ENCODE measurements at regions not wholly inside any gene's neighbourhood (a gene's known extent, or its start where the extent isn't known, plus 50 kb on each side); places are given as distances from the start of the nearest gene placed in this dataset.
"Not testable (repeated sequence)": the region's sequence is repeated elsewhere in the genome, so short reads cannot be mapped to it uniquely, and the experiment has no call there.

DNA sequence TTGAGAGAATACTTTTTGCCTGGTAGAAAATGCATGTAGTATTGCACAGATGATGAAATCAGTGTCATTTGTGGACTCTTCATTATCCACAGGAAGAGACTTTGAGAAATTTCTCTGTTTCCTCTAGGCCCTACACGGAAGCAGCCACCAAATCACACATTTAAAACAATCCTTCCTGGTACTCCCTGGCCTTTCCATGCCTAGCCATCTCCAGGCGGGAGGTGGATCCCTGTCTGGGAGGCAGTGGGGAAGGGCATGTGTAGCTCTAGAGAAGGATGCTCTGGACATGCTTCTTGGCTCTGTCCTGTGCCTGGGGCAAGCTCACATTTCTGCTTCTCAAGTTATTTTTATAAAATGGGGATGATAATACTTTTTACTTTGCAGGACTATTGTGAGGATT, 114.1 kb downstream of the ADAMTS15 start:
- TF ChIP-seq, protein P1, sequence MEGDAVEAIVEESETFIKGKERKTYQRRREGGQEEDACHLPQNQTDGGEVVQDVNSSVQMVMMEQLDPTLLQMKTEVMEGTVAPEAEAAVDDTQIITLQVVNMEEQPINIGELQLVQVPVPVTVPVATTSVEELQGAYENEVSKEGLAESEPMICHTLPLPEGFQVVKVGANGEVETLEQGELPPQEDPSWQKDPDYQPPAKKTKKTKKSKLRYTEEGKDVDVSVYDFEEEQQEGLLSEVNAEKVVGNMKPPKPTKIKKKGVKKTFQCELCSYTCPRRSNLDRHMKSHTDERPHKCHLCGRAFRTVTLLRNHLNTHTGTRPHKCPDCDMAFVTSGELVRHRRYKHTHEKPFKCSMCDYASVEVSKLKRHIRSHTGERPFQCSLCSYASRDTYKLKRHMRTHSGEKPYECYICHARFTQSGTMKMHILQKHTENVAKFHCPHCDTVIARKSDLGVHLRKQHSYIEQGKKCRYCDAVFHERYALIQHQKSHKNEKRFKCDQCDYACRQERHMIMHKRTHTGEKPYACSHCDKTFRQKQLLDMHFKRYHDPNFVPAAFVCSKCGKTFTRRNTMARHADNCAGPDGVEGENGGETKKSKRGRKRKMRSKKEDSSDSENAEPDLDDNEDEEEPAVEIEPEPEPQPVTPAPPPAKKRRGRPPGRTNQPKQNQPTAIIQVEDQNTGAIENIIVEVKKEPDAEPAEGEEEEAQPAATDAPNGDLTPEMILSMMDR (IDR thresholded peaks at IDR 0.05; ENCODE audit: low read depth, low read length) = no peak
- H3K27me3 ChIP-seq (ENCODE audit: insufficient read depth, low read depth, severe bottlenecking) = no peaks in the 10 kb centered on the region
- H3K36me3 ChIP-seq = no peaks in the 10 kb centered on the region
- no peak for DNase-seq
- H3K9me3 ChIP-seq (ENCODE audit: severe bottlenecking) = no peaks in the 10 kb centered on the region
- no peak overlapping the region for H3K4me3 ChIP-seq (ENCODE audit: low read depth, low read length)
- no peak overlapping the region for H3K27ac ChIP-seq

- not testable (repeated sequence) for H3K9me3 ChIP-seq (ENCODE audit: severe bottlenecking); H3K27me3 ChIP-seq (ENCODE audit: insufficient read depth, low read depth, severe bottlenecking); H3K4me3 ChIP-seq (ENCODE audit: low read depth, low read length); H3K36me3 ChIP-seq; H3K27ac ChIP-seq; DNase-seq
These were observed 117.9 kb downstream of the ADAMTS15 start for GRCh38 chr11:130566360-130566759.

DNA sequence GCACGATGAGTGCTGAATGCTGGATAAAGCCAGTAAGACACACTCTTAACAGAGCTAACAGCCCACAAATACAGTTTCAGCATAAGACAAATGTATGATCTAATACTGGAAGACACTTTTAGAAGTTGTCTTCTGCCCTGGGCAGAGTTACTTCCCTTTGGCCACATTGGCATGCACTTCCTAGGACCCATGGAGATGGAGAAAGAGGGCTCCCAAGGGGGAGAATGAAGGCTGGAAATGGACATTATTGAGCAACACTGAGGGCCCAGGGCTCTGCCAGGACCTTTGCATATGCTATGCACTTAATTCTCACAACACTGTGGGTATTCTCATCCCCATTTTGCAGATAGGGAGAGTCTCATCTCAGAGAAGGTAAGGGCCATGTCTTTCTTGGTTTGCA, 123.1 kb downstream of the ADAMTS15 start:
- no peak for DNase-seq
- no peak overlapping the region for H3K4me3 ChIP-seq (ENCODE audit: low read depth, low read length)
- no peaks in the 10 kb centered on the region for H3K36me3 ChIP-seq
- H3K9me3 ChIP-seq (ENCODE audit: severe bottlenecking) = no peaks in the 10 kb centered on the region
- TF ChIP-seq, protein P1 (IDR thresholded peaks at IDR 0.05; ENCODE audit: low read depth, low read length) = no peak
- H3K27me3 ChIP-seq (ENCODE audit: insufficient read depth, low read depth, severe bottlenecking) = no peaks in the 10 kb centered on the region
- no peak overlapping the region for H3K27ac ChIP-seq

DNA sequence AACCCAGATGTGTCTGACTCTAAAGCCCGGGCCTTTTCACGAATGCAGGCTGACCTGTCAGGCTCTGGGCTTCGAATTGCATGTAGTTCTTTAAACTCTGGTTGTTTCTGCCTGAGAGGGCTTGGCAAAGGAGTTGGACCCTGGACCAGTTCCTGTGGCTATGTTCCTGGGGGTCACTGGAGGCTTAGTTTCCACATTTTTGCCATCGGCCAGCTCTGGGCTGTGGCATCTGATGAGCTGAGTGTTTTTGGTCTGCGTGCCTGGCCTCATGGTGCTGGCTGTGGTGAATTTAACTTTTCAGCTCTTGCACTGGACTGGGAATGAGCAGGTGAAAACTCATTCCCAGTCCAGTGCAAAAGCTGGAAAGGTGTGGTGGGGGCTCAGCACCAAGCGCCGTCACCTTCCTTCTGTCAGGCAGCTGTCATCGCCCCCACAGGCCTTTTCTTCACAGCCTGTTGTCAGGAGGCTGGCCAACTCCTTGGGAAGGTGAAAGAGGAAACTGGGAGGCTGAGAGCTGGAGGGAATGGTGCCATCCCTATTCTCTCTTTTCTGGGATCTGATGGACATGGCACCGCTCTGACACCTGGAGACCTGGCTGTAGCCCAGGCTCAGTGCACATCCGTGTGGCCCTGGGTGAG, 123.6 kb downstream of the ADAMTS15 start:
- no peak overlapping the region for H3K4me3 ChIP-seq (ENCODE audit: low read depth, low read length)
- TF ChIP-seq, protein P1 (IDR thresholded peaks at IDR 0.05; ENCODE audit: low read depth, low read length) = no peak
- DNase-seq = no peak
- no peaks in the 10 kb centered on the region for H3K9me3 ChIP-seq (ENCODE audit: severe bottlenecking)
- H3K27ac ChIP-seq = no peak overlapping the region
- H3K36me3 ChIP-seq = no peaks in the 10 kb centered on the region
- no peaks in the 10 kb centered on the region for H3K27me3 ChIP-seq (ENCODE audit: insufficient read depth, low read depth, severe bottlenecking)

- no peak for DNase-seq
- Histone ChIP-seq H3K27ac (no peak overlapping the region), H3K9me3 (ENCODE audit: severe bottlenecking) (no peaks in the 10 kb centered on the region), H3K27me3 (ENCODE audit: insufficient read depth, low read depth, severe bottlenecking) (no peaks in the 10 kb centered on the region), H3K4me3 (ENCODE audit: low read depth, low read length) (no peak overlapping the region), H3K36me3 (no peaks in the 10 kb centered on the region)
- TF ChIP-seq, protein P1 (IDR thresholded peaks at IDR 0.05; ENCODE audit: low read depth, low read length) = no peak
These were observed 125.3 kb downstream of the ADAMTS15 start for GRCh38 chr11:130573767-130574166.

DNA sequence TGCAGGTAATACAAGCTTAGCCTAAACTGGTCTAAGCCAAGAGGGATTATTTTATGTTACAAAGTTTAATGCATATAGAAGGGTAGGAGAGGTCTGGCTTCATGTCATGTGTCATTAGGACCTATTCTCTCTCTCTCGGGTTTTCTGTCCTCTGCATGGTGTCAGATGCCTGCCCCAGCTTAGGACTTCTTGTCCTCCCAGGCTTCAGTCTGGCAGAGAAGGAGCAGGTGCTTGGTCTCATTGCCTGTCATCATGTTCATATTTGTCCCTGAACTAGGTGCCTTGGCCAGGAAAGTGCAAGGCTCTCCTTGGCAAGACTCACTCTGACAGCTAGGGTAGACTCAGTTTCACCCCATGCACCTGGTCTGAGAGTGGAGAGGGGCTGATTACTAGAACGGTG, 126.3 kb downstream of the ADAMTS15 start:
- no peak for DNase-seq
- Histone ChIP-seq H3K36me3 (no peaks in the 10 kb centered on the region), H3K27me3 (ENCODE audit: insufficient read depth, low read depth, severe bottlenecking) (no peaks in the 10 kb centered on the region)

More for the DNA sequence above, 126.3 kb downstream of the ADAMTS15 start:
- TF ChIP-seq, protein P1 (IDR thresholded peaks at IDR 0.05; ENCODE audit: low read depth, low read length) = no peak
- Histone ChIP-seq H3K9me3 (ENCODE audit: severe bottlenecking) (no peaks in the 10 kb centered on the region), H3K27ac (no peak overlapping the region), H3K4me3 (ENCODE audit: low read depth, low read length) (no peak overlapping the region)

All from WERI-Rb-1 (cell line).